Dendritic cell treated with granulocyte-macrophage colony-stimulating factor and Interleukin-4, amounts not matched to agents 40 ng/mL and 50 ng/mL, for 4 days (primary cell): ENCODE measurements at regions not wholly inside any gene's neighbourhood (a gene's known extent, or its start where the extent isn't known, plus 50 kb on each side); places are given as distances from the start of the nearest gene placed in this dataset.
"Not testable (repeated sequence)": the region's sequence is repeated elsewhere in the genome, so short reads cannot be mapped to it uniquely, and the experiment has no call there.

ENCODE experiments used
- H3K27ac Mint-ChIP-seq: one replicate; pipeline ENCODE4 v1.8.0; 2022; ENCODE audit warnings: mild to moderate bottlenecking, mixed read lengths
- H3K27me3 Mint-ChIP-seq: one replicate; pipeline ENCODE4 v1.8.0; 2022; ENCODE audit warnings: mild to moderate bottlenecking, mixed read lengths
- H3K36me3 Mint-ChIP-seq: one replicate; pipeline ENCODE4 v1.8.0; 2022; ENCODE audit warnings: low read depth, mixed read lengths
- H3K4me1 Mint-ChIP-seq: one replicate; pipeline ENCODE4 v1.8.0; 2022; ENCODE audit warnings: low read depth, mixed read lengths
- H3K4me3 Mint-ChIP-seq: one replicate; pipeline ENCODE4 v1.8.0; 2022; ENCODE audit warnings: mild to moderate bottlenecking, moderate library complexity, mixed read lengths
- H3K9me3 Mint-ChIP-seq: one replicate; pipeline ENCODE4 v1.8.0; 2022; ENCODE audit warnings: mixed read lengths
- intact Hi-C: fragments of 100-400 bp; cut with micrococcal nuclease; formaldehyde crosslinking; loops from one replicate; pipeline ENCODE4 v1.15.0; 2022

DNA sequence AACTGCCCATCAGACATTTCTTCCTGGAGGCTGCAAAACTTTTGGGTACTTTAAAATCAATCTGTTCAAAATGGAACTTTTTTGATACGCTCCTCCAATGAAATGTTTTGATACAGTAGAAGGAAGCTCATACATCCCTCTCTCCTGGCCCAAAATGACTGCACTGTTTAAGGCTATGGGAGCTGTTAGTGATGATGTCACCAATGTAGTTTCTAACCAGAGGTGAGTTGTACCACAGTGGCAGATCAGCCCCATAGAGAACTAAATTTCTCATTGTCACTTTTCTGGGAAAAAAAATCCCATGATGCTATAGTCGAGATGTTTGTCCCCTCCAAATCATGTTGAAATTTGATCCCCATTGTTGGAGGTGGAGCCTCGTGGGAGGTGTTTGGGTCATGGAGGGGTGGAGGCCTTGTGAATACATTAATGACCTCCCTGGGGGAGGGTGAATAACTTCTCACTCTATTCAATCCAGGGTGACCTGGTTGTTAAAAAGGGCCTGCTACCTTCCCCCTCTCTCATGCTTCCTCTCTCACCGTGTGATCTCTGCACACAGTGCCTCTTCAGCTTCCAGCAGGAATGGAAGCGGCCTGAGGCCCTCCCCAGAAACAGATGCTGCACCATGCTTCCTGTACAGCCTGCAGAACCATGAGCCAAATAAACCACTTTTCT, 117.4 kb upstream of the NPAS2 start:
- no peak overlapping the region for H3K27ac Mint-ChIP-seq
- peaks cover 4% of the 10 kb centered on the region for H3K27me3 Mint-ChIP-seq
- no peaks in the 10 kb centered on the region for H3K4me1 Mint-ChIP-seq
- no peaks in the 10 kb centered on the region for H3K9me3 Mint-ChIP-seq
- intact Hi-C loops = no loop called here
- H3K36me3 Mint-ChIP-seq = no peaks in the 10 kb centered on the region
- H3K4me3 Mint-ChIP-seq = no peak overlapping the region

DNA sequence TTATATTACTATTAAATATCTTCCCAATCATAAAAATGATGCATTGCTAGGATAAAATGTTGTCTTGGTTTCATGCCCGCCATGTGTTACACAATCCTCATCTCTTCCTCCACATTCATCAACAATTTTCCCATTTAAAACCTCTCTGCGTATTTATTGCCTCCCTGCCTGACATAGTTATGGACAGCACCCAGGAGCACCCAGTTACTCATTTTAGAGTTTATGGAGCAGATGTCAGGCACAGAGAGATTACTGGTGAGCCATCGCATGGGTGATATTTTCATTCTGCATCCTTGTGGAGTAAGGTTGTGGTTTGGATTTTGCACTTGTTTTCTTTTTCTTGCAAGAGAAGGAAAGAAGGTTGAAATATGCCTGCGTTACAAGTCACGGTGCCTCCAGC, 116.7 kb upstream of the NPAS2 start:
- Mint-ChIP-seq H3K4me1 (no peaks in the 10 kb centered on the region), H3K27me3 (peaks cover 4% of the 10 kb centered on the region), H3K27ac (no peak overlapping the region), H3K4me3 (no peak overlapping the region), H3K36me3 (no peaks in the 10 kb centered on the region), H3K9me3 (no peaks in the 10 kb centered on the region)
- intact Hi-C loops = no loop called here

DNA sequence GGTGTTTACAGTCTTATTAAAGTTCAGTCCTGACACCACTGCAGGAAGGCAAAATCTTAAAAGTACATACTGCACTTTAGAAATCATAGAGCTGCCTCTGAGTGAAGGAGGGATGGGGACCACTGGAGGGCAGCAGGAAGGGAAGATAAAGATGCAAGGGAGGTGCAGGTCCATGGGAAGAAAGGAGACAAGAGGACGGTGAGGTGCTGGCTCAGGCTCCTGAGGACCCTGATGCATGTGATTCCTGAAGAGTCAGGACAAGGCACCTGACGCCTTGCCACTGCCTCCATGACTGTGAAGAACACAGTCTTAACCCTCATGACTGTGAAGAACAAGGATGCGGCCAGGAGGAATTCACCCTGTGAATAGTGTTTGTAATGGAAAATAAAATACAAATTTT, 116.2 kb upstream of the NPAS2 start:
- H3K4me1 Mint-ChIP-seq = no peaks in the 10 kb centered on the region
- no peaks in the 10 kb centered on the region for H3K36me3 Mint-ChIP-seq
- H3K27me3 Mint-ChIP-seq = peaks cover 4% of the 10 kb centered on the region
- intact Hi-C loops = no loop called here
- no peak overlapping the region for H3K27ac Mint-ChIP-seq
- no peaks in the 10 kb centered on the region for H3K9me3 Mint-ChIP-seq
- no peak overlapping the region for H3K4me3 Mint-ChIP-seq

DNA sequence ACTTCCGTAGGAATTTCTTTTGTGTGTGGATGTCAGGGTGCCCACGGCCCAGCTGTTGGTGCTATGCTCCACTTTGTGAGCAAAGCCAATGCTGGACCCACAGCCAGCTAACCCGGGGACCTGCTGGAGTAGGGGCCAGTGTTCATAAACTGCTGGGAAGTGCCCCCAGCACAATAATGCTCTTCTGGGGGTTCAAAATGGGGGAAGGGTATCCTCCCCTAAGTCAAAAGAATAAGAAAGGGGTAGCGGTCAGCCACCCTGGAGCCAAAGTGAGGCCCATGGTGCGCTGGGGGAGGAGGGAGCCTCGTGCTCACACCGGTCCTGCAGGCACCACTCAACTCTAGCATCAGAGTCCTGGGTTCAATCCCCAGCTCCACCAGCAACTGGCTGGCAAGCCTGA, 115.8 kb upstream of the NPAS2 start:
- H3K27ac Mint-ChIP-seq = no peak overlapping the region
- H3K9me3 Mint-ChIP-seq = no peaks in the 10 kb centered on the region
- no peaks in the 10 kb centered on the region for H3K4me1 Mint-ChIP-seq
- no peak overlapping the region for H3K4me3 Mint-ChIP-seq
- no peaks in the 10 kb centered on the region for H3K36me3 Mint-ChIP-seq
- H3K27me3 Mint-ChIP-seq = peaks cover 4% of the 10 kb centered on the region
- intact Hi-C loops = no loop called here

DNA sequence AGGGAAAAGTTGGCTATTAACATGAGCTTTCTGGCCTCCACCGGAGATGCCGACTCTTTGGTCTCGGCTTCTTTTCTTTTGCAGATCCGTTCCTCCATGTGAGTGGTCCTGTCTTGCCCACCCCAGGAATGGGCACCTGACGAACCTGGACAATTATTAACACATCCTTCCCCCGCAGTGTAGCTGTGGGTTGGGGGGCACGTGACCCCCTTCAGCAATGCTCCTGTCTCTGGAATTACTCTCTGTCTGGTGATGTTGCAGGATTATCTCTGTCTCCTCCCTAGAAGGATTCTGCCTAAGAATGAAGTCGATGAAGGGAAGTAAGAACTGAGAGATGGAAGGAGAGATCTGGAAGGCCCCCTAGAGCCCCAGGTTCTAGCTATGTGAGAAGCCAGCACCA, 115.2 kb upstream of the NPAS2 start:
- intact Hi-C loops = no loop called here
- H3K27ac Mint-ChIP-seq = no peak overlapping the region
- no peaks in the 10 kb centered on the region for H3K9me3 Mint-ChIP-seq
- H3K27me3 Mint-ChIP-seq = peaks cover 4% of the 10 kb centered on the region
- H3K4me1 Mint-ChIP-seq = no peaks in the 10 kb centered on the region
- H3K4me3 Mint-ChIP-seq = no peak overlapping the region
- H3K36me3 Mint-ChIP-seq = no peaks in the 10 kb centered on the region

DNA sequence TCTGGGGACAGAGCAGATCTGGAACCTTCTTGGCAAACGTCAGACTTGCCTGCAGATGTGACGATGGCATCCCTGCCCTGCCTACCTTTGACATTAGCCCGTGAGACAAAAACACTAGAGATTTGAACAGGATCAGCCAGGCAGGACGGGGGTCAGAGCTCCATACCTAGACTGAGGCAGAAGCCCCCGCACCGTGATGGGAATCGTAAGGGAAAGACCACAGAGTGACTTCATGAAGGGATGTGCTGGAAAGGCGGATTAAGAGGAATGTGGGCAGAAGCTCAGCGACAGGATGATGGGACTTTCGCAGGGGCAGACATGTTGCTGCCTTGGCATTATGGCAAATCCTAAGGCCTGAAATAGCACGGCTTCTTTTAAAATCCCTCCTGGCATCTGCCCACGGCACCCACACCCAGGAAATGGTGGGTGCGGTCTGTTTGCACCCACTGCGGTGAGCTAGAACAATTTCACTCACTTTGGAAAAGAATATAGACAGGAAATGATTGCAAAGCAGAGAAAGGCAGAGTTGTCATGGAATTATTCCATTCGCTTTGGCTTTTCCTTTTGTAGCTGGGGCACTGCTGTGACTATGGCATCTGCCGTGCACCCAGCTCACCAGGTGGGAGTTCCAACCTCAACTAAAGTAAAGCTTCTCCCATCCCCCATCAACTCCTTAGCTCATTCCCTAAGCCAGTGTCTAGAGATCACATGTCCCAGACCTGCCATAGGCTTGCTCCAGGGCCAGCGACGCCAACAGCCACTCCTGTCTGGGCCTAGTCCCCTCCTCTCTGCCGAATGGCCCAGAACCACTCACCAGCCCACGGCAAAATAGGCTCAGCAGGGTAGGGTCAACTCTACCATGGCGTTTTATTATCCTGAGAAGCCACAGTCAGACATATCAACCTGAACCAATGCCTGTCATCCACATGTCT, 112.7 kb upstream of the NPAS2 start:
- Mint-ChIP-seq H3K4me1 (no peaks in the 10 kb centered on the region), H3K4me3 (no peak overlapping the region), H3K27me3 (peaks cover 2% of the 10 kb centered on the region), H3K27ac (no peak overlapping the region), H3K36me3 (no peaks in the 10 kb centered on the region), H3K9me3 (no peaks in the 10 kb centered on the region)
- intact Hi-C loops = no loop called here

DNA sequence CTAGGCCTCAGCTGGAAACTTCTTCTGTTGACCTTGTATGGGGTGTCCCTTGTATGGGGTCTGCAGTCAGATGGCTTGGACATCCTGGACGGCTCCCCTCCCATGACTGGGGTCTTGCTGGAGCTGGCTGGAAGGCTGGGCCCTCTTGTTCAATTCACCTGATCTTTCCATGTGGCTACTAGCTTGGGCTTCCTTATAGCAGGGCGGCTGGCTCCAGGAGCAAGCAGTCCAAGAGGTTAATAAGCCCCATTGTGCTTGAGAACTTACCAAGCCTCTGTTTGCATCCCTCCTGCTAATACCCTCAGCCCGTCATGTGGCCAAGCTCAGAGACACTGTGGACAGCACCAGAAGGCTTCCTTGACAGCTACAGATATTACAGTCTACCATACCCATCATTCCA, 111.6 kb upstream of the NPAS2 start:
- no peak overlapping the region for H3K27ac Mint-ChIP-seq

DNA sequence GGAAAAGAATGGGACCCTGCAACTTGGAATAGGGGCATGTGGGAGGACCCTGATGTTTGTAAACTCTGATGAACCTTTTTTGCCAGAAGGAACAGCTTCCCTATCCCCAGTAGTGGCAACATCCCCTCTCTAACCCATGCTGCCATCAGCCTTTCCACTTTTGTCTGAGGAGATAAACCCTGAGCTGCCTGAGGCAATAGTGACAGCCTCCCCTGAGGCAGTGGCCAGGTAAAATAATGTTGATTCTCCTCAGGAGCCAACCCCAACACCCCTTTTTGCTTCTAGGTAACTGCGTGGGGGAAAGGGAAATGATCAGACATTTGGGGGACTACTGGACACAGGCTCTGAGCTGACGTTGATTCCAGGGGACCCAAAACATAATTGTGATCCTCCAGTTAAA, 106.8 kb upstream of the NPAS2 start:
- no peak overlapping the region for H3K4me3 Mint-ChIP-seq
- H3K27ac Mint-ChIP-seq = no peak overlapping the region
- no peaks in the 10 kb centered on the region for H3K9me3 Mint-ChIP-seq
- peaks cover 2% of the 10 kb centered on the region for H3K27me3 Mint-ChIP-seq
- H3K36me3 Mint-ChIP-seq = no peaks in the 10 kb centered on the region
- H3K4me1 Mint-ChIP-seq = no peaks in the 10 kb centered on the region
- intact Hi-C loops = no loop called here

More for the DNA sequence above, 111.6 kb upstream of the NPAS2 start:
- Mint-ChIP-seq H3K4me3 (no peak overlapping the region), H3K4me1 (no peaks in the 10 kb centered on the region), H3K27me3 (peaks cover 2% of the 10 kb centered on the region), H3K9me3 (no peaks in the 10 kb centered on the region), H3K36me3 (no peaks in the 10 kb centered on the region)
- intact Hi-C loops = no loop called here

DNA sequence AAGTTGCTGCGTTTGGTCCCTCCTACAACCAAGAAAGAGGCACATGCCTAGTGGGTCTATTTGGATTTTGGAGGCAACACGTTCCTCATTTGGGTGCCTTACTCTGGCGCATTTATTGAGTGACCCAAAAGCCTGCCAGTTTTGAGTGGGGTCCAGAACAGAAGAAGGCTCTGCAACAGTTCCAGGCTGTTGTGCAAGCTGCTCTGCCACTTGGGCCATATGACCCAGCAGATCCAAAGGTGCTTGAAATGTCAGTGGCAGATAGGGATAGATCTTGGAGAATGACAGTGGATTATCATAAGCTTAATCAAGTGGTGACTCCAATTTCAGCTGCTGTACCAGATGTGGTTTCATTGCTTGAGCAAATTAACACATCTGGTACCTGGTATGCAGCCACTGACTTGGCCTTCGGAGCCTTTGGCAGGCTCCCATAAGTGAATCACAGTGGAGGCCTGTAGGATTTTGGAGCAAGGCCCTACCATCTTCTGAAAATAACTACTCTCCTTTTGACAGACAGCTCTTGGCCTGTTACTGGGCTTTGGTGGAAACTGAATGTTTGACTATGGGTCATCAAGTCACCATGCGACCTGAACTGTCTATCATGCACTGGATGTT, 105.4 kb upstream of the NPAS2 start:
- intact Hi-C loops, H3K27ac Mint-ChIP-seq, H3K4me3 Mint-ChIP-seq, H3K36me3 Mint-ChIP-seq, H3K27me3 Mint-ChIP-seq, H3K9me3 Mint-ChIP-seq, H3K4me1 Mint-ChIP-seq: not testable (repeated sequence)

DNA sequence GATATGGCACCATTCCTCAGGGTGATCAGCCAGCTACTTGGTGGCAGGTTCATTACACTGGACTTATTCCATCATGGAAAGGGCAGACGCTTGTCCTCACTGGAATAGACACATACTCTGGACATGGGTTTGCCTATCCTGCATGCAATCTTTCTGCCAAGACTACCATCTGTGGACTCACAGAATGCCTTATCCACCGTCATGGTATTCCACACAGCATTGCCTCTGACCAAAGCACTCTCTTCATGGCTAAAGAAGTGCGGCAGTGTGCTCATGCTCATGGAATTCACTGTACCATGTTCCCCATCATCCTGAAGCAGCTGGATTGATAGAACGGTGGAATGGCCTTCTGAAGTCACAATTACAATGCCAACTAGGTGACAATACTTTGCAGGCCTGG, 104.1 kb upstream of the NPAS2 start:
- H3K4me1 Mint-ChIP-seq, H3K36me3 Mint-ChIP-seq, H3K9me3 Mint-ChIP-seq, H3K4me3 Mint-ChIP-seq, H3K27ac Mint-ChIP-seq, H3K27me3 Mint-ChIP-seq, intact Hi-C loops: not testable (repeated sequence)

DNA sequence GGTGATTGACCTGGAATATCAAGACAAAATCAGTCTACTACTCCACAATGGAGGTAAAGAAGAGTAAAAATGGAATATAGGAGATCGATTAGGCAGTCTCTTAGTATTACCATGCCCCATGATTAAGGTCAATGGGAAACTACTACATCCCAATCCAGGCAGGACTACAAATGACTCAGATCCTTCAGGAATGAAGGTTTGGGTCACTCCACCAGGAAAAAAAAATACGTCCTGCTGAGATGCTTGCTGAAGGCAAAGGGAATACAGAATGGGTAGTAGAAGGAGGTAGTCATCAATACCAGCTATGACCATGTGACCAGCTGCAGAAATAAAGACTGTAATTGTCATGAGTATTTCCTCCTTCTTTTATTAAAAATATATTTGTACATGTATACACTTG, 103.4 kb upstream of the NPAS2 start:
- Mint-ChIP-seq H3K27ac (no peak overlapping the region), H3K27me3 (peaks cover 3% of the 10 kb centered on the region), H3K9me3 (no peaks in the 10 kb centered on the region), H3K36me3 (no peaks in the 10 kb centered on the region), H3K4me1 (no peaks in the 10 kb centered on the region), H3K4me3 (no peak overlapping the region)
- intact Hi-C loops = no loop called here

DNA sequence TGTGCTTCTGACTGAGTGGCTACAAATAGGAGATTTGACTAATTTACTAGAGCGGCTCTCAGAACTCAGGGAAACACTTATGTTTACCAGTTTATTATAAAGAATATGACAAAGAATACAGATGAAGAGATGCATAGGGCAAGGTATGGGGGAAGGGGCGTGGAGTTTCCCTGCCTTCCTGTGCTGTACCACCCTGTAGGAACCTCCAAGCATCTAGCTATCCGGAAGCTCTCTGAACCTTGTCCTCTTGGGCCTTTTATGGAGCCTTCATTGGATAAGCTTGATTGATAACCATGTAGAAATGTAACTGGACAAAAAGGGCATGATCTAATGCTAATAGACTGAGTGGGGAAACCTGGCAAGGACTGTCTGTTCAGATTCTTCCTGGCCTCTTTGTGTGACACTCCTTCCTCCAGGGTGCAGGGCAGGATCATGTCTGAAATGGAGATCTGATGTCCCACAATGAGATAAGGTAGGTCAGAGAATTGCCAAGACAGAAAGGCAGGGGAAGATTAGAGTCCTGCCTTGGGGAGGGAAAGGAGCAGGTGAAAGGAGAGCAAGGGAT, 101.8 kb upstream of the NPAS2 start:
- no peaks in the 10 kb centered on the region for H3K9me3 Mint-ChIP-seq
- peaks cover 8% of the 10 kb centered on the region for H3K27me3 Mint-ChIP-seq
- intact Hi-C loops = no loop called here
- no peak overlapping the region for H3K27ac Mint-ChIP-seq
- H3K4me3 Mint-ChIP-seq = no peak overlapping the region
- no peaks in the 10 kb centered on the region for H3K36me3 Mint-ChIP-seq
- no peaks in the 10 kb centered on the region for H3K4me1 Mint-ChIP-seq

DNA sequence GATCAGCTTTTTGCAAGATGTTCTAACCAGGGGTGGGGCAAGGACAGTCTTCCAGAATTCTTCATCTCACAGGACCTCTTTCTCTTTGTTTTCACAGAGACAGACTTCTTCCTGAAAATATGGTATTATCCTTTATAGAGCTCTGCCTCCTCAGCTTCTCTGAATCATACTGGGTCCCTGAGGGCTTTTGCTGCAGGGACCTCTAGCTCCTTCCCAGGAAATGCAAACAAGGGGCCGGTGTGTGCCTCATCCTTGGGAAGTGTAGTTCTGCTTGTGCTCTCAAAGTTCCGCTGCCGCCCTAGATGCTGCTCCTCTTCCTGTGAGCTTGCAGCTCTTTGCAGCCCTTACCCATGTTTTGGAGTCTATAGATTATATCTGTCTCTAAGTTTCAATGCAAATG, 99.5 kb upstream of the NPAS2 start:
- no peak overlapping the region for H3K27ac Mint-ChIP-seq
- H3K27me3 Mint-ChIP-seq = peaks cover 10% of the 10 kb centered on the region
- H3K4me3 Mint-ChIP-seq = no peak overlapping the region
- intact Hi-C loops = no loop called here
- no peaks in the 10 kb centered on the region for H3K9me3 Mint-ChIP-seq
- H3K4me1 Mint-ChIP-seq = no peaks in the 10 kb centered on the region
- no peaks in the 10 kb centered on the region for H3K36me3 Mint-ChIP-seq

DNA sequence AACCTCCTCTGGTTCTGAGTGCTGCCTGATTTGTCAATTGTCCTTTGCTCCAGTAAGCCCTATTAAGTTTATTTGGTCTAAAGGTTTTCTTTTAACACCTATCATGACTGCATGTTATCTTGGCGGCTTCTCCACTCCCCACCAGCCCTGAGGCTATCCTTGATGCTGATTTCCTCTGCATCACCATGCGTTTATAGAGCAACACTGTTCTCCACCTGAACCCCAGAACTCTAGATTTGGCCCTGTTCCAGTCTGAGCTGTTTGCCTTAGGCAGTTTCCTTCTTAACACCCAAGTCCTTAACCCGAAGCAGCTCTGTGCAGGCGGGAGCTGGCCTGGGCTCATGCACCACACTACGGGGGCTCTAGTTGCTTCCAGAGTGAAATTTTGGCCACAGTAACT, 98.2 kb upstream of the NPAS2 start:
- no peaks in the 10 kb centered on the region for H3K4me1 Mint-ChIP-seq
- intact Hi-C loops = no loop called here
- H3K9me3 Mint-ChIP-seq = no peaks in the 10 kb centered on the region
- H3K36me3 Mint-ChIP-seq = no peaks in the 10 kb centered on the region
- no peak overlapping the region for H3K27ac Mint-ChIP-seq
- no peak overlapping the region for H3K4me3 Mint-ChIP-seq
- peaks cover 12% of the 10 kb centered on the region for H3K27me3 Mint-ChIP-seq
